SK-N-MC (cell line): ENCODE measurements at regions not wholly inside any gene's neighbourhood (a gene's known extent, or its start where the extent isn't known, plus 50 kb on each side); places are given as distances from the start of the nearest gene placed in this dataset.

Source experiments
- EZH2 ChIP-seq: fragments of 200-600 bp; sonication (generic); IDR thresholded peaks from one replicate; pipeline ENCODE4 v1.6.1; 2017; ENCODE audit warnings: antibody characterized with exemption
- FOXP2 ChIP-seq: optimal IDR thresholded peaks from 2 replicates; pipeline ENCODE3; 2011; ENCODE audit warnings: mild to moderate bottlenecking, moderate library complexity; ENCODE audit not compliant: insufficient read depth; ENCODE audit errors: extremely low read length, control extremely low read depth
- POLR2AphosphoS5 ChIP-seq: IDR thresholded peaks from 2 replicates; pipeline ENCODE4 v1.6.1; 2012; ENCODE audit warnings: mild to moderate bottlenecking, low read depth, low read length, borderline replicate concordance

DNA sequence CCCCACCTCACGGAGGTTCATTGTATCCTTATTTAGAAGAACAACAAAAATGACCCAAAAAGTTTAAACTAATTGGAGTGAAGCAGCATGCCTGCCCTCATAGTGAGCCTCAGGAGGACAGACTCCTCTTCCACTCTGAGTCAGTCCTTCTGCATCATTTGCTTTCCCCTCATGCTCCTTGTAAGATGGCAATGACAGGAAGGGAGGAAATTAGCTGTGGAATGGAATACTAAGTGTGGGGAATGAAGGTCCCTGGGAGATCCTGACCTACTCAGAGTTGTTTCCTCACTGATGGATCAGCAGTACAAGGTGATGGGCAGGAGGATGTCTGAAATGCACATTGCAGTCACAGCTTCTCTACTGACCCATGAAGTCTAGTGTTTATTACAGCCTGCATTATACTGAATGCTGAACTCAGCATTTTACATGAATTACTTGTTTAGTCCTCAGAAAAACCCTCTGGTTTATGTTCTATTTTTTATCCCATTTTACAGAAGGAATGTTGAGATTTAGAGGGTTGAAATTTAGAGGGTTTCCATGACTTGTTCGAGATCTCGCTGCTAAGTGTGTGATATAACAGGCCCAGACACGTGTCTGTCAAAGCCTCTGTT lies 212.0 kb upstream of the PCSK2 start:
- TF ChIP-seq POLR2AphosphoS5: no peak
- TF ChIP-seq EZH2: no peak
- TF ChIP-seq FOXP2: no peak
